ENCODE measurements at regions not wholly inside any gene's neighbourhood (a gene's known extent, or its start where the extent isn't known, plus 50 kb on each side); places are given as distances from the start of the nearest gene placed in this dataset.
A peak's percentile ranks its signal among the peaks of the same experiment; 100 is the strongest.

DNA sequence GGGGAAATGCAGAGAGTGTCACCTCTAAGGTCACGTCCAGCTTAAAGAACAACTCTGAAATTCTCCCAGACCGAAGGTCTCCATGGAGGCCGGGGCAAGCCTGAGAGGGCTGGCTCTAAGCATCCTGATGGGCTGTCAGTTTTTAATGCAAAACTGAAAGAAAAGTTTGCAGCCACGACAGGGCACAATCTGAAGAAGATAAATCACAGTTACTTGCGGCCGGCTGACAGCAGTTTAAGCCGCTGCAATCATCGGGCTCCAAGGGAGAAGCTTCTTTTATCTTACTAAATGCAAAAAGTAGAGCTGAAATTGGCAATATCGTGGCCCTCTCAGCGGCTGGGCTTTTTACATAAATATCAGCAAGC lies 168.8 kb downstream of the CYLD start:
- TF ChIP-seq, protein P1, sequence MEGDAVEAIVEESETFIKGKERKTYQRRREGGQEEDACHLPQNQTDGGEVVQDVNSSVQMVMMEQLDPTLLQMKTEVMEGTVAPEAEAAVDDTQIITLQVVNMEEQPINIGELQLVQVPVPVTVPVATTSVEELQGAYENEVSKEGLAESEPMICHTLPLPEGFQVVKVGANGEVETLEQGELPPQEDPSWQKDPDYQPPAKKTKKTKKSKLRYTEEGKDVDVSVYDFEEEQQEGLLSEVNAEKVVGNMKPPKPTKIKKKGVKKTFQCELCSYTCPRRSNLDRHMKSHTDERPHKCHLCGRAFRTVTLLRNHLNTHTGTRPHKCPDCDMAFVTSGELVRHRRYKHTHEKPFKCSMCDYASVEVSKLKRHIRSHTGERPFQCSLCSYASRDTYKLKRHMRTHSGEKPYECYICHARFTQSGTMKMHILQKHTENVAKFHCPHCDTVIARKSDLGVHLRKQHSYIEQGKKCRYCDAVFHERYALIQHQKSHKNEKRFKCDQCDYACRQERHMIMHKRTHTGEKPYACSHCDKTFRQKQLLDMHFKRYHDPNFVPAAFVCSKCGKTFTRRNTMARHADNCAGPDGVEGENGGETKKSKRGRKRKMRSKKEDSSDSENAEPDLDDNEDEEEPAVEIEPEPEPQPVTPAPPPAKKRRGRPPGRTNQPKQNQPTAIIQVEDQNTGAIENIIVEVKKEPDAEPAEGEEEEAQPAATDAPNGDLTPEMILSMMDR (IDR thresholded peaks at IDR 0.05), result no peak
- DNase-seq, result no peak
- Histone ChIP-seq H3K27ac (no peak overlapping the region), H3K9me3 (no peaks in the 10 kb centered on the region), H3K4me1 (no peaks in the 10 kb centered on the region), H3K36me3 (no peaks in the 10 kb centered on the region), H3K27me3 (peaks cover 0 to 17% of the 10 kb centered on the region in 2 donors), H3K4me3 (no peak overlapping the region)
- intact Hi-C loops (cut with DNase I; ENCODE audit: low total_unique reads), result no loop called here

DNA sequence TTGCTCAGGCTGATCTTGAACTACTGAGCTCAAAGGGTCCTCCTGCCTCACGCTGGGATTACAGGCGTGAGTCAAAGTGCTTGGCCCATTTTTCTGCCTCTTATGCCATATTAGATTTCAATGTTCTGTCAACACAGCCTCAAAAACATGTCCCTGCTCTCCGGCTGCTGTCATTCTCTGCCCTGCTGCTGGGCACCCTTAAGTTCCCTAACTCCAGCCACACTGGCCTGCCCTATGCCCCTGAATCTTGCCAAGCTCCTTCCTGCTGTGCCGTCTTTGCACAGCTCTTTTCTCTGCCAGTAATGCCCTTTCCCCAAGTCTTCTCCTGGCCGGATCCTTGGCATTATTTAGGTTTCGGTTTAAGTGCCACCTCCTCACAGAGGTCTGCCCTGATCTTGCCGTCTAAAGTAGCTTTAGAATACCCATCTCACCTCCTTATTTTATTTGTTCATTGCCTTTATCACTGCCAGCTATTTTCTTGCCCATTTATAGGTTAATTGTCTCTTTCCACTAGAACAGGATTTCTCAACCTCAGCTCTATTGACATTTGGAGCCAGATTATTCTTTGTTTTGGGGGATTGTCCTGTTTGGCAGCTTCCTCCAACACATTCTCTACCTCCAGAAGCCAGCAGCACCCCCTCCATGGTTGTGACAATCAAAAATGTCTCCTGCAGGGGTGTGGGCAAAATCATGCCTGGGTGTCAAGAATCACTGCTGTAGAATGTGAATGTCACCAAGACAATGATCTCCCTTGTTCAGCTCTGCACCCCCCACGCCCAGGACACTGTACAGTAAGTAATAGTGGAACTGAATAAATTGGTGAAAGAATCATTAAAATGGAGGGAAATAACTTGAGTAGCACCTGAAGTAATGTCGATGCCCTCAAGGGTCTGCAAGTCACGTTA lies 168.2 kb downstream of the CYLD start:
- DNase-seq, result no peak
- Histone ChIP-seq H3K4me3 (no peak overlapping the region), H3K9me3 (no peaks in the 10 kb centered on the region), H3K27ac (no peak overlapping the region), H3K36me3 (no peaks in the 10 kb centered on the region), H3K4me1 (no peaks in the 10 kb centered on the region), H3K27me3 (peaks cover 0 to 17% of the 10 kb centered on the region in 2 donors)
- TF ChIP-seq, protein P1 (IDR thresholded peaks at IDR 0.05), result no peak
- intact Hi-C loops (cut with DNase I; ENCODE audit: low total_unique reads), result no loop called here

GRCh38 chr16:50908468-50908867 lies 166.6 kb downstream of the CYLD start:
- Histone ChIP-seq H3K9me3 (no peaks in the 10 kb centered on the region), H3K27ac (no peak overlapping the region), H3K4me3 (no peak overlapping the region), H3K36me3 (no peaks in the 10 kb centered on the region), H3K4me1 (no peaks in the 10 kb centered on the region), H3K27me3 (peaks cover 0 to 9% of the 10 kb centered on the region in 2 donors)
- no peak for DNase-seq
- intact Hi-C loops (cut with DNase I; ENCODE audit: low total_unique reads), result no loop called here
- TF ChIP-seq, protein P1 (IDR thresholded peaks at IDR 0.05), result no peak

DNA sequence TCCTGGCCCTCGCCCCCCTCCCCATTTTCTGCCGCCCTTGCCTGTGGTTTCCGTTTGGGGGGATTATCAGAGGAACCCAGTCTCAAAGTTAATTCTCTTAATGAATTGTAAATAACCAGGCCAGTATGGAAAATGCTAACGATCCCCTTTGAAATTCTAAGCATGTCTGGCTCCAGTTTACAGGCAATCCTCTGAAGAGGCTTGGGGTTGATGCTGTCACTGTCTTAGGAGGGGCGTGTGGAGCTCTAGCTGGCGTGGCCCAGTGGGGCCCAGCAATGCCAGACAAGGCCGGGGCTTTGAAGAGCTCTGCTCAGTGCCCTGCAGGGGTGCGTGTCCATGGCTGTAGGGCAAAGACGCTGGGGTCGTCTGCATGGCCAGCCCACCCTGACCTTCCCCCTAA lies 164.6 kb downstream of the CYLD start:
- Histone ChIP-seq H3K9me3 (no peaks in the 10 kb centered on the region), H3K4me1 (no peaks in the 10 kb centered on the region), H3K36me3 (no peaks in the 10 kb centered on the region), H3K27me3 (peaks cover 0 to 2% of the 10 kb centered on the region in 2 donors), H3K4me3 (no peak overlapping the region), H3K27ac (no peak overlapping the region)
- peak in 1 of 2 donors; percentile 32 for DNase-seq
- intact Hi-C loops (cut with DNase I; ENCODE audit: low total_unique reads), result no loop called here
- TF ChIP-seq, protein P1 (IDR thresholded peaks at IDR 0.05), result no peak

DNA sequence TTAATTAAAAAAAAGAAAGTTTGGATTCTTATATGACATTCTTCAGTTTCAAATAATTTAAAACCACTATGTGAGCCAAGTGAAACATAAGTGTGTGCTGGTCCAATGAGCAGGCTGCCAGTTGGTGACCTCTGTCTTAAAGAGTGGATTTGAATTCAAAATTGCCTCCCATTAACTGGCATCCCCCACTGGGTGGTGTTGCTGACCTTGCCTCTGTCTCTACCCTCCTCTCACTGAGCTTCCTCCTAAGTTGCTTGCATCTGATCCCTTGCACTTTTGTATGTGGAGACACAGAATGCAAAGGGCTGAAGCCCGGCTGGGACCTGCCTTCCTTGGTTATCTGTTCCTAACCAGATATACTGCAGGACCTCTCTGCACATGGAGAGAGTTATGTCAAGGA lies 160.6 kb downstream of the CYLD start:
- TF ChIP-seq, protein P1 (IDR thresholded peaks at IDR 0.05), result no peak
- no peaks in the 10 kb centered on the region for H3K4me1 ChIP-seq
- H3K36me3 ChIP-seq, result no peaks in the 10 kb centered on the region
- H3K4me3 ChIP-seq, result no peak overlapping the region
- no peaks in the 10 kb centered on the region for H3K9me3 ChIP-seq
- no peak overlapping the region for H3K27ac ChIP-seq
- no peaks in the 10 kb centered on the region for H3K27me3 ChIP-seq
- DNase-seq, result peak in 1 of 2 donors; percentile 24
- intact Hi-C loops (cut with DNase I; ENCODE audit: low total_unique reads), result no loop called here
